NCI-H524 treated with DMSO at 0.1 percent for 48 hours (cell line): ENCODE measurements at regions not wholly inside any gene's neighbourhood (a gene's known extent, or its start where the extent isn't known, plus 50 kb on each side); places are given as distances from the start of the nearest gene placed in this dataset.
"Not testable (repeated sequence)": the region's sequence is repeated elsewhere in the genome, so short reads cannot be mapped to it uniquely, and the experiment has no call there.

ENCODE experiments used
- DNase-seq: peaks from one replicate; lab custom pipeline; 2025; lab: John Stamatoyannopoulos, UW

- no peak for DNase-seq
Measured at GRCh38 chr12:68479896-68480291, 130.8 kb upstream of the RAP1B start.

DNA sequence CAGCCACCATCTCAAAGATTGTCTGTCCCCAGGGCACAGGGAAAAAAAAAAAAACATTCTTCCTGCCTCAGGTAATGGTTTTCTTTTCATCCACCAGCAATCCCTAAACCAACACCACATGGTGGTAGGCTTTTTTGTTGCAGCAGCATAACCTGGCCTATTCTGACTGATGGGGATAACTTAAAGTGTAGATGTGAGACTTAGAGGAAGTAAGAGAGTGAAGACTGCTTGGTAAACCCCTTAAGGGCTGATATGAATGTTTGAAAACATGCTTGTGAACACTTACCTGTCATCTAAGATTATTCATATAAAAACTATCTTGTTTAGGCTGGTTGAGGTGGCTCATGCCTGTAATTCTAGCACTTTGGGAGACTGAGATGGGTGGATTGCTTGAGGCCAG lies 130.2 kb upstream of the RAP1B start:
- DNase-seq: no peak

GRCh38 chr12:68481181-68481941 lies 129.3 kb upstream of the RAP1B start:
- no peak for DNase-seq

GRCh38 chr12:68482014-68482413 lies 128.7 kb upstream of the RAP1B start:
- no peak for DNase-seq

DNA sequence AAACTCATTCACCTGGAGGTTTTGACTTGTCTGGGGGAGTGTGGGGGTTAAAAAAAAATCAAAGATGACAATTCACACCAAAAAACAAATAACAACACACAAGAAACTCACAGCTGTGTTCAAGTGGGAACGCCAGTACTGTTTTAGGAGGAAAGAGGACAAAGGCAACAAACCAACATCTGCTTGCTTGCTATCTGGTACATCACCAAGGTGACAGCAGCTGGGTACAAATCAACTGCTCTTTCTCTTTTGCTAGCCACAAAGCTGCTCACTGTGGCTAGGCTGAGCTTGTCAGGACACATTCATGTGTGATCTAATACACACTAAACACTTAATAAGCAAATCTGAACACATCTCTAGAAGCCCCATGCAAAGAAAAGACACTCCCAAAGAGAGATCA lies 128.0 kb upstream of the RAP1B start:
- no peak for DNase-seq

DNA sequence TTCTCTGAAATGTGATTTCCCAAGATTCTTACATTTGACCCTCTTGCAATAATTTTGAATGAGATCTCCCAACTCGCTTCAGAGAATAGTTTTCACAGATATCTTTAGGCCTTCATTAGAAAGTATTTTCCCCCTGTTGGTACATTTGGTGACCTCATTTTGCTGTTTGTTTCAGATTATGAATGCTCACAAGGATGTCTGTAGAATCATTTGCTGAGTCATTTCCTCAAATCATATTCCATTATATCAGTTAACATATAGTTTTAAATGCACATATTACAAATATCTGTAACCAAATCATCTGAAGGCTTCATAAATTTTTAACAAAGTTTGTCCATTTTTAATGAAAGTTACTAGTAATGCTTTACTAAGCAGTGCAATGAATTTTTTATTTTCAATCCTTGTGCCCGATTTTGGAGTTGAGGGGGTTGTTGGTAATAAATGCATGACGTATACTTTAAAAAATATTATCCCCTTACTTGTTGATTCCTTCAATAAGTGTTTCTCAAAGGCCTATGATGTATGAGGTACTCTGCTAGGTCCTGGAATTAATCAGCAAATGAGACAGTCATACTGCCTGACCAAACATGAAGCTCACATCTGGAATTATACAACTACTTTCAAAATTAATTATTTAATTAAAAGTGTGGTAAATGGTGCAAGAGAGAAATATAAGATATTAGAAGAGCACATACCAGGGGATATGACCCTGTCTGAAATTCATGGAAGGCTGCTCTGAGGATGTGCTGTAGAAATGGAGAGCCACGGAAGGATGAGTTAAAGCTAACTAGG lies 126.9 kb upstream of the RAP1B start:
- DNase-seq: no peak

DNA sequence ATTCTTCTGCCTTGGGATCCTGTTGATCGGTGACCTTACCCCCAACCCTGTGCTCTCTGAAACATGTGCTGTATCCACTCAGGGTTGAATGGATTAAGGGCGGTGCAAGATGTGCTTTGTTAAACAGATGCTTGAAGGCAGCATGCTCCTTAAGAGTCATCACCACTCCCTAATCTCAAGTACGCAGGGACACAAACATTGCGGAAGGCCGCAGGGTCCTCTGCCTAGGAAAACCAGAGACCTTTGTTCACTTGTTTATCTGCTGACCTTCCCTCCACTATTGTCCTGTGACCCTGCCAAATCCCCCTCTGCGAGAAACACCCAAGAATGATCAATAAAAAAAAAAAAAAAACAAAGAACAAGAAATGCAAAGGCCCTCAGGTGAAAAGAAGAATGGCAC lies 126.1 kb upstream of the RAP1B start:
- DNase-seq: not testable (repeated sequence)

- DNase-seq: not testable (repeated sequence)
Measured at GRCh38 chr12:68486449-68486848, 124.2 kb upstream of the RAP1B start.

GRCh38 chr12:68487721-68488309 lies 122.9 kb upstream of the RAP1B start:
- no peak for DNase-seq

GRCh38 chr12:68489273-68489672 lies 121.4 kb upstream of the RAP1B start:
- no peak for DNase-seq

- DNase-seq: no peak
Measured at GRCh38 chr12:68490476-68490875, 120.2 kb upstream of the RAP1B start.

DNA sequence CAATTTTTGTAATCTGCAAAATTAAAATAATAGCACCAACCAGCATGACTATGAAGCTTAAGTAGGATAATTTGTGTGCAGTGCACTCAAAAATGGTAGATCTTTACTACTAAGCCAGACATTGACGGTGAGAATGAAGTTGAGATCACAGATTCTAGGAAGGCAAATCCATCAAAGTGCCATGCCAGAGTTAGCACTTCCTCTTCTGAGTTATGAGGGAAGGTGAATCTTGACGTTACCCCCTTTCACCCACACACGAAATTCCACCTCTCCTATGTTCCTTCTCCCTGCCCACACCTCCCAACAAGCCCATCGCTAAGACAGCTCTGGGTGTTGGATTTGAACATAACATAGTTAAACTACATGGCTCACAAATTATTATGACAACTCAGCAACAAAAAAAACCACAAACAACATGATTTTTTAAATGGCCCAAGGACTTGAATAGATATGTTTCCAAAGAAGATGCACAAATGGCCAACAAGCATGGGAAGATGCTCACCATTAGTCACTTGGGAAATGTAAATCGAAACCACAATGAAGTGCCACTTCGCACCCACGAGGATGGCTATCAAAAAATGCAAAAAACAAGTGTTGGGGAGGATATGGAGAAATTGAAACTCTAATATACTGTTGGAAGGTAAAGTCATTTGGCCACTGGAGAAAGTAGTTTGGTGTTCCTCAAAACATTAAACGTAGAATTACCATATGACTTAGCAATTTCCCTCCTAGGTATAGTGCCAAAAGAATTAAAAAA lies 119.3 kb upstream of the RAP1B start:
- no peak for DNase-seq

DNA sequence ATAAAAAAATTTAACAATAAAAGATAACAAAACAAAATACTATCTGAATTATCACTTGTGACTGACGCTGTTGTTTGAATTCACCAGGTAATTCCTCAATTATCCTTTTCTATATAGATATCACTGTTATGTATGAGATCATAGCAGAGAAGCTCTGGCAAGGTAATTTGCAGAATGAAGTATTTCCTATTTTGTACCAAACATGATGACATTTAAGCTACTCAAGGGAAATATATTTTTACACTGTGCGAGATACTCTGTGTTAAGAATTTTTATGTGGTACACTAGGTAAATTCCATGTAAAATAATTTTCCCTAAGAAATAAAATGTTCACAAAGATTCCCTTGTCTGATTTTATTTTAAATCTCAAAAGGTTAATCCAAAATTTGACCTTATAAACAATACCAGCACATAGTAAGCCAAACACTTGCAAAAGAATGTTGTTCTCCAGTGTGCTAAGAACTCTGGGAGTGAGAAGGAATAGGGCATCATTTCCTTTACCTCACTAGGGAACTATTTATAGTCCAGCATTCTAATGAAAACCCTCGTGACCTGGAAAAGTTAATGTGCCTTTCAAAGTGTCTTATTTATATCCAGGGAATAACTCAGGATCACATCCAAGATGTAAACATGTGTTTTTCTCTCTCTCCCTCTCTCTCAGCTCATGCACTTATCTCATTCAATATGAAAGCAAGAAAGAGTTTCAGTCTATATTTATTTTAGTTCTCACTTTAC lies 115.2 kb upstream of the RAP1B start:
- no peak for DNase-seq

DNA sequence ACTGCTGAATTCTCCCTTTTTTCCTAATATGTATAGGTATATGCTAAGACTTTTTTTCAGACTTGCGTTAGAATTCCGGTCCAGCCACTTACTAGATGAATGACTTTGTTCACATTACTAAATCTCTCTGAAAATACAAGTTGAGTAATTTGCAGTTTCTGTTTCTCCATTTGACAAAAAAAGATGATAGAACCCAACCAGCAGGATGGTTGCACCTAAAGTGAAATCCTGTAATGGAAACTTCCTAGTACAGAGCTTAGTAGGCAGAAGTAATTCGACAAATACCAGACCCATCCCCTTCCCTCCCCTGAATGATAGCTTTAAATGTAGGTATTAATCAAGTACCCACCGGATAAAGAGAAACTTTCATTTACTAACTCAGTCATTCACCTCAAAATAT lies 113.6 kb upstream of the RAP1B start:
- no peak for DNase-seq

- DNase-seq: no peak
Measured at GRCh38 chr12:68497702-68498101, 113.0 kb upstream of the RAP1B start.

DNA sequence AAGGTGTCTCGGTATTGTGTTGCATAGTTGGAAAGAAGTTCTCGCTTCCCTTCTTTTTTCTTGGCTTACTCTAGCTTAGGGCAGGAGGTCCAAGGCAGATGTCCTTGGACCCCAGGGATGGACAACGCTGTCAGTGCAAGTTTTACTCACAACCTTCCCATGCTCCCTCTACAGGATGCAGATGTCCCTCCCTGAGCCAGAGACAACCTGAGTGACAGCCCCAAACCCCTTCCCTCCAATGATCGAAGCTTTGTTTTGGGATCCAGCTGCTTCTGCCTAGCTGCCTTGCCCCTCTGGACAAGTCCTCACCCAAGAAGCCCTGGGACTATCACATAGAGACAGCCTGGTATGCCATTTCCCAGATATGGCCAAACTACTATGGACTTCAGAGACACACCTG lies 112.0 kb upstream of the RAP1B start:
- DNase-seq: no peak

- DNase-seq: no peak
Measured at GRCh38 chr12:68499616-68500015, 111.1 kb upstream of the RAP1B start.

GRCh38 chr12:68501226-68501625 lies 109.5 kb upstream of the RAP1B start:
- DNase-seq: peak; percentile 24

GRCh38 chr12:68505970-68506369 lies 104.7 kb upstream of the RAP1B start:
- DNase-seq: no peak

GRCh38 chr12:68506619-68507018 lies 104.1 kb upstream of the RAP1B start:
- DNase-seq: no peak

- DNase-seq: no peak
Measured at GRCh38 chr12:68507657-68508056, 103.0 kb upstream of the RAP1B start.

- no peak for DNase-seq
Measured at GRCh38 chr12:68508576-68508975, 102.1 kb upstream of the RAP1B start.
